HG02759 (cell line): ENCODE measurements at regions not wholly inside any gene's neighbourhood (a gene's known extent, or its start where the extent isn't known, plus 50 kb on each side); places are given as distances from the start of the nearest gene placed in this dataset.

Experiments
- ATAC-seq: cut with Tn5 transposase; IDR thresholded peaks from one replicate; pipeline ENCODE4 v1.9.1; 2021; ENCODE audit warnings: mild to moderate bottlenecking, moderate library complexity; ENCODE audit not compliant: unreplicated experiment

GRCh38 chr15:62816342-62817069, 226.0 kb upstream of the TPM1 start:
- ATAC-seq: no peak

GRCh38 chr15:62818691-62819090, 223.9 kb upstream of the TPM1 start:
- ATAC-seq: no peak

GRCh38 chr15:62821384-62822131, 221.0 kb upstream of the TPM1 start:
- no peak for ATAC-seq

- no peak for ATAC-seq
Observed at GRCh38 chr15:62822228-62822627, 220.3 kb upstream of the TPM1 start.

GRCh38 chr15:62823561-62823960, 219.0 kb upstream of the TPM1 start:
- no peak for ATAC-seq

GRCh38 chr15:62824111-62825015, 218.2 kb upstream of the TPM1 start:
- ATAC-seq: no peak

- no peak for ATAC-seq
Observed at GRCh38 chr15:62825191-62825590, 217.4 kb upstream of the TPM1 start.

- ATAC-seq: no peak
Observed at GRCh38 chr15:62826561-62826960, 216.0 kb upstream of the TPM1 start.

GRCh38 chr15:62828364-62828763, 214.2 kb upstream of the TPM1 start:
- no peak for ATAC-seq

- ATAC-seq: no peak
Observed at GRCh38 chr15:62832231-62832630, 210.3 kb upstream of the TPM1 start.

- no peak for ATAC-seq
Observed at GRCh38 chr15:62833646-62834045, 208.9 kb upstream of the TPM1 start.

GRCh38 chr15:62834686-62835329, 207.7 kb upstream of the TPM1 start:
- no peak for ATAC-seq

- no peak for ATAC-seq
Observed at GRCh38 chr15:62835351-62835750, 207.2 kb upstream of the TPM1 start.

GRCh38 chr15:62835762-62836161, 206.8 kb upstream of the TPM1 start:
- ATAC-seq: no peak

- ATAC-seq: no peak
Observed at GRCh38 chr15:62840526-62841268, 201.8 kb upstream of the TPM1 start.

GRCh38 chr15:62841269-62841628, 201.3 kb upstream of the TPM1 start:
- no peak for ATAC-seq

- ATAC-seq: no peak
Observed at GRCh38 chr15:62841891-62842559, 200.5 kb upstream of the TPM1 start.

GRCh38 chr15:62843311-62843710, 199.2 kb upstream of the TPM1 start:
- no peak for ATAC-seq

GRCh38 chr15:62844564-62845240, 197.8 kb upstream of the TPM1 start:
- ATAC-seq: no peak
